ENCODE measurements at regions not wholly inside any gene's neighbourhood (a gene's known extent, or its start where the extent isn't known, plus 50 kb on each side); places are given as distances from the start of the nearest gene placed in this dataset.
"Not testable (repeated sequence)": the region's sequence is repeated elsewhere in the genome, so short reads cannot be mapped to it uniquely, and the experiment has no call there.

DNA sequence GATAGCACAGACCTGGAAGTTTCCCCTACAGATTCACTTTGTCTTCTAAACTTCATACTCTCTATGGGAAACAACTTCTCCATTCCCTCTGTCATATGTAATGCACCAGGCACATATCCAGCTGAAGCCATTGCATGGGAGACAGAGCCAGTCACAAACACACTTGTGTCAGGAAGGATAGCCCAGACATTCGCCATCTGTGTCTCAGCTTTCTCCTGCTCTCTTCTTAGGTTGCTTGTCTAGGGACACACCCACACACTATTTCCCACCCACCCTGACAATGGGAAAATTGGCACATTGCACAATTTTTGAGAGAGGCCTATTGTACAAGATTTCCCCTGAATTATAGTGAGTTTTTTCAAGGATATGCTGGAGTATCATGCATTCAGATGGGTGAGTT is 158.4 kb upstream of the MPDZ start:
- no peaks in the 10 kb centered on the region for H3K27me3 ChIP-seq (ENCODE audit: insufficient read depth, low read length)
- Mint-ChIP-seq H3K4me1 (no peaks in the 10 kb centered on the region), H3K36me3 (no peaks in the 10 kb centered on the region), H3K27ac (no peak overlapping the region), H3K4me3 (no peak overlapping the region), H3K9me3 (peaks cover 0 to 4% (median 0%) of the 10 kb centered on the region in 8 donors), H3K27me3 (no peaks in the 10 kb centered on the region)
- no peaks in the 10 kb centered on the region for H3K9me3 ChIP-seq (ENCODE audit: control insufficient read depth in 1 of 2, low read length in 2 of 2)
- POLR2A ChIA-PET (ENCODE audit: partially characterized antibody) = no interaction called here
- H3K36me3 ChIP-seq (ENCODE audit: insufficient read depth, low read length) = no peaks in the 10 kb centered on the region
- DNase-seq = no peak
- intact Hi-C loops (cut with micrococcal nuclease) = no loop called here
- H3K27ac ChIP-seq (ENCODE audit: low read depth, low read length) = no peak overlapping the region
- H3K4me3 ChIP-seq (ENCODE audit: low read length in 2 of 2) = no peak overlapping the region
- CTCF ChIA-PET (ENCODE audit: partially characterized antibody) = interaction anchor here (1.7 kb wide), 1 partner anchor 9 kb away, joined by 4 read pairs; no protein-coding TSS in a partner anchor
- no peaks in the 10 kb centered on the region for H3K4me1 ChIP-seq (ENCODE audit: insufficient read depth, low read length)

DNA sequence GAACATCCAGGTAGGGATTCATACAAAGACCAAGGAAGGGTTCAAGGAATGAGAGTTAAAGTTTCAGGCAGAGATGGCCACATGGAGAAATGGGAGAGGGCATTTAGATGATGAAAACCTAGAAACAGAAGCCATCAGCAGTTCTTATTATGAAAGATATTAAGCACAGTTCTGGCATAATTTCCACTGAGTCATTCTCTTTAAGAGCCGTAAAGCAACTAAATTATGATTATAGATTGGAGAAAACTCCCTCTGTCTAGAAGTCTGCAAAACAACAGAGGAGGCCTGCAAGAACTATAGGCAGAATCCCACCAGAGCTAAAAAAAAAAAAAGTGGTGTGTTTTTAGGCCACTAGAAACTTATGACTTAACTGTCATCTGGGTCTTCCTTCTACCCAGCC is 157.1 kb upstream of the MPDZ start:
- intact Hi-C loops (cut with micrococcal nuclease) = no loop called here
- Mint-ChIP-seq H3K36me3 (no peaks in the 10 kb centered on the region), H3K27me3 (no peaks in the 10 kb centered on the region), H3K27ac (no peak overlapping the region), H3K4me3 (no peak overlapping the region), H3K4me1 (no peaks in the 10 kb centered on the region), H3K9me3 (peaks cover 0 to 4% (median 0%) of the 10 kb centered on the region in 8 donors)
- ChIA-PET POLR2A (ENCODE audit: partially characterized antibody) (no interaction called here), CTCF (ENCODE audit: partially characterized antibody) (no interaction called here)
- no peak overlapping the region for H3K27ac ChIP-seq (ENCODE audit: low read depth, low read length)
- H3K36me3 ChIP-seq (ENCODE audit: insufficient read depth, low read length) = no peaks in the 10 kb centered on the region
- H3K4me3 ChIP-seq (ENCODE audit: low read length in 2 of 2) = no peak overlapping the region
- no peak for DNase-seq
- no peaks in the 10 kb centered on the region for H3K4me1 ChIP-seq (ENCODE audit: insufficient read depth, low read length)
- H3K27me3 ChIP-seq (ENCODE audit: insufficient read depth, low read length) = no peaks in the 10 kb centered on the region
- H3K9me3 ChIP-seq (ENCODE audit: control insufficient read depth in 1 of 2, low read length in 2 of 2) = no peaks in the 10 kb centered on the region

DNA sequence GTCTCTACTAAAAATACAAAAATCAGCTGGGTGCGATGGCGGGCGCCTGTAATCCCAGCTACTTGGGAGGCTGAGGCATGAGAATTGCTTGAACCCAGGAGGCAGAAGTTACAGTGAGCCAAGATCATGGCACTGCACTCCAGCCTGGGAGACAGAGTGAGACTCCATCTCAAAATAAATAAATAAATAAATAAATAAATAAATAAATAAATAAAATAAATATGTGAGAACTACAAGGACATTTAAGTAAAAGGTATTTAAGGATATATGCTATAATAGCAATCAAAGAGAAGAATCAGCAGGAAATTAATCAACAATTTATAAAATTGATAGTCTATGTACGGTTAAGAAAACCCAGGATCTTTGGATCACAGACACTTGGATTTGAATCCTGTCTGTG is 154.0 kb upstream of the MPDZ start:
- H3K4me1 Mint-ChIP-seq; H3K9me3 Mint-ChIP-seq; H3K36me3 Mint-ChIP-seq; H3K9me3 ChIP-seq (ENCODE audit: control insufficient read depth in 1 of 2, low read length in 2 of 2); H3K27me3 ChIP-seq (ENCODE audit: insufficient read depth, low read length); H3K27ac Mint-ChIP-seq; H3K27ac ChIP-seq (ENCODE audit: low read depth, low read length); H3K4me3 Mint-ChIP-seq; CTCF ChIA-PET (ENCODE audit: partially characterized antibody); POLR2A ChIA-PET (ENCODE audit: partially characterized antibody); H3K4me1 ChIP-seq (ENCODE audit: insufficient read depth, low read length); H3K4me3 ChIP-seq (ENCODE audit: low read length in 2 of 2); DNase-seq; H3K27me3 Mint-ChIP-seq; intact Hi-C loops (cut with micrococcal nuclease); H3K36me3 ChIP-seq (ENCODE audit: insufficient read depth, low read length): not testable (repeated sequence)

DNA sequence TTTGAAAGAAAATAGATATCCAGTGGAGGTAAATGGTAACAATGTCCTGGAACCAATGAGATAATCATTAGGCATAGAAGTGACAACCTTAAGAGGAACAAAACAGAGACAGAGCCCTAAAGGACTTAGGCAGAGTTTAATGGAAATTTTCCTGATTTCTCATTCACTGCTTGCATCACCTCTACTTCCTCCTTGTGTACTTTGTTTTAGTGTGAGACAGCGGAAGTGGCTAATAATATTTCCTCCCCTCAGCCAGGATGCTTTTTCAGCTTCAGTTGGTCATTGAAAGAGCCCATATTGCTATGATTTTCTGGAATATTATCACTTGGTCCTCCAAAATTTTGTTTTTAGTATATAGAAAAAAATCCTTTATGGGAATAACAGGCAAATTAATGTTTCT is 153.4 kb upstream of the MPDZ start:
- ChIA-PET POLR2A (ENCODE audit: partially characterized antibody) (no interaction called here), CTCF (ENCODE audit: partially characterized antibody) (no interaction called here)
- no peaks in the 10 kb centered on the region for H3K4me1 ChIP-seq (ENCODE audit: insufficient read depth, low read length)
- no peak overlapping the region for H3K27ac Mint-ChIP-seq
- no peaks in the 10 kb centered on the region for H3K36me3 Mint-ChIP-seq
- H3K4me3 ChIP-seq (ENCODE audit: low read length in 2 of 2) = no peak overlapping the region
- H3K27me3 ChIP-seq (ENCODE audit: insufficient read depth, low read length) = no peaks in the 10 kb centered on the region
- no peaks in the 10 kb centered on the region for H3K9me3 ChIP-seq (ENCODE audit: control insufficient read depth in 1 of 2, low read length in 2 of 2)
- H3K27me3 Mint-ChIP-seq = no peaks in the 10 kb centered on the region
- H3K4me1 Mint-ChIP-seq = no peaks in the 10 kb centered on the region
- peaks cover 0 to 4% (median 0%) of the 10 kb centered on the region in 8 donors for H3K9me3 Mint-ChIP-seq
- H3K27ac ChIP-seq (ENCODE audit: low read depth, low read length) = no peak overlapping the region
- H3K4me3 Mint-ChIP-seq = no peak overlapping the region
- H3K36me3 ChIP-seq (ENCODE audit: insufficient read depth, low read length) = no peaks in the 10 kb centered on the region
- intact Hi-C loops (cut with micrococcal nuclease) = no loop called here
- no peak for DNase-seq

- CTCF ChIA-PET (ENCODE audit: partially characterized antibody) = interaction anchor here (5.0 kb wide), 1 partner anchor 921 kb away, joined by 61 read pairs; no protein-coding TSS in a partner anchor
- Histone ChIP-seq H3K27ac (ENCODE audit: low read depth, low read length) (no peak overlapping the region), H3K4me3 (ENCODE audit: low read length in 2 of 2) (no peak overlapping the region), H3K4me1 (ENCODE audit: insufficient read depth, low read length) (no peaks in the 10 kb centered on the region), H3K9me3 (ENCODE audit: control insufficient read depth in 1 of 2, low read length in 2 of 2) (no peaks in the 10 kb centered on the region), H3K27me3 (ENCODE audit: insufficient read depth, low read length) (no peaks in the 10 kb centered on the region), H3K36me3 (ENCODE audit: insufficient read depth, low read length) (no peaks in the 10 kb centered on the region)
- intact Hi-C loops (cut with micrococcal nuclease) = no loop called here
- Mint-ChIP-seq H3K4me3 (no peak overlapping the region), H3K4me1 (no peaks in the 10 kb centered on the region), H3K27me3 (no peaks in the 10 kb centered on the region), H3K9me3 (no peaks in the 10 kb centered on the region), H3K27ac (no peak overlapping the region), H3K36me3 (no peaks in the 10 kb centered on the region)
- no peak for DNase-seq
- POLR2A ChIA-PET (ENCODE audit: partially characterized antibody) = no interaction called here
These were observed 152.2 kb upstream of the MPDZ start for GRCh38 chr9:13431692-13432091.

DNA sequence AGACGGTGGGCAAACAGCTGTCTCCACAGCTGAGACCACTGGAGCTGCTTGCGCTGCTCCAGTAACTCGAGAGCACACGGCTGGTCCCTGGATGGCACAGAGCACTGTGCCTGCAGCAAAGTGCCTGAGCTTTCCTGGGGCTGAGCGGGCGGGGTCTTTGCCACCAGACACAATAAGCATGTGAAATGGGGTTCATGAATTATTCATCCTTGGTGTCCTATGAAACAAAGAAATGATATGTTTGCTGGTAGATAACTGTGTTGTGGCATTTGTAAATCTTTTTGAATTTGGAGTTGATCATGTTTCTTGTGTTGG is 151.7 kb upstream of the MPDZ start:
- H3K4me1 ChIP-seq (ENCODE audit: insufficient read depth, low read length) = no peaks in the 10 kb centered on the region
- ChIA-PET POLR2A (ENCODE audit: partially characterized antibody) (no interaction called here), CTCF (ENCODE audit: partially characterized antibody) (interaction anchor here (5.0 kb wide), 1 partner anchor 922 kb away, joined by 61 read pairs; no protein-coding TSS in a partner anchor)
- H3K36me3 ChIP-seq (ENCODE audit: insufficient read depth, low read length) = no peaks in the 10 kb centered on the region
- no peak for DNase-seq
- intact Hi-C loops (cut with micrococcal nuclease) = no loop called here
- no peaks in the 10 kb centered on the region for H3K27me3 ChIP-seq (ENCODE audit: insufficient read depth, low read length)
- Mint-ChIP-seq H3K27me3 (no peaks in the 10 kb centered on the region), H3K27ac (no peak overlapping the region), H3K4me1 (no peaks in the 10 kb centered on the region), H3K4me3 (no peak overlapping the region), H3K36me3 (no peaks in the 10 kb centered on the region), H3K9me3 (no peaks in the 10 kb centered on the region)
- H3K9me3 ChIP-seq (ENCODE audit: control insufficient read depth in 1 of 2, low read length in 2 of 2) = no peaks in the 10 kb centered on the region
- no peak overlapping the region for H3K27ac ChIP-seq (ENCODE audit: low read depth, low read length)
- no peak overlapping the region for H3K4me3 ChIP-seq (ENCODE audit: low read length in 2 of 2)

GRCh38 chr9:13430368-13431221 is 151.1 kb upstream of the MPDZ start:
- Mint-ChIP-seq H3K27ac (no peak overlapping the region), H3K9me3 (no peaks in the 10 kb centered on the region), H3K27me3 (no peaks in the 10 kb centered on the region), H3K4me1 (no peaks in the 10 kb centered on the region), H3K4me3 (no peak overlapping the region), H3K36me3 (no peaks in the 10 kb centered on the region)
- no peak overlapping the region for H3K27ac ChIP-seq (ENCODE audit: low read depth, low read length)
- ChIA-PET CTCF (ENCODE audit: partially characterized antibody) (interaction anchor here (5.0 kb wide), 1 partner anchor 922 kb away, joined by 61 read pairs; no protein-coding TSS in a partner anchor), POLR2A (ENCODE audit: partially characterized antibody) (no interaction called here)
- no peaks in the 10 kb centered on the region for H3K9me3 ChIP-seq (ENCODE audit: control insufficient read depth in 1 of 2, low read length in 2 of 2)
- no peaks in the 10 kb centered on the region for H3K4me1 ChIP-seq (ENCODE audit: insufficient read depth, low read length)
- intact Hi-C loops (cut with micrococcal nuclease) = no loop called here
- H3K36me3 ChIP-seq (ENCODE audit: insufficient read depth, low read length) = no peaks in the 10 kb centered on the region
- no peaks in the 10 kb centered on the region for H3K27me3 ChIP-seq (ENCODE audit: insufficient read depth, low read length)
- DNase-seq = no peak
- no peak overlapping the region for H3K4me3 ChIP-seq (ENCODE audit: low read length in 2 of 2)

Data from CD4-positive, alpha-beta memory T cell (primary cell).